ENCODE measurements at regions not wholly inside any gene's neighbourhood (a gene's known extent, or its start where the extent isn't known, plus 50 kb on each side); places are given as distances from the start of the nearest gene placed in this dataset.

DNA sequence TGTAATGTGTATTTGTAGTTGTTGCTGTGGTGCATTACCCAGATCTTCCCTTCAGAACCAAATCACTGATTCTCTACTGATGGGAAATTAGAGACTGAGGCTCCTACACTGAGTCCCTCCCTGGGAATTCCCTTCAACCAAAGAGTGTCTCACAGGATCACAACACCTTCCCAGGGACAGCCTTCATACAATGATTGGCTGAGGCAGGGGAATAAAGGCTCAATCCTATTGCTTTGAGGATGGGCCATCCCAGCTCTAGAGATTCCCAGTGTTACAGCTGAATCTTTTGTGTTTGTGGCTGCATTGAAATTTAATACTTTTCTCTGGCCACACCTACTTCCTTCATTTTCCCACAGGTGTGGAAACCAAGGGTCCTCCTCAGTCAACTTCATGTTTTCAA is 96.4 kb upstream of the ELL2 start:
- DNase-seq: no peak

DNA sequence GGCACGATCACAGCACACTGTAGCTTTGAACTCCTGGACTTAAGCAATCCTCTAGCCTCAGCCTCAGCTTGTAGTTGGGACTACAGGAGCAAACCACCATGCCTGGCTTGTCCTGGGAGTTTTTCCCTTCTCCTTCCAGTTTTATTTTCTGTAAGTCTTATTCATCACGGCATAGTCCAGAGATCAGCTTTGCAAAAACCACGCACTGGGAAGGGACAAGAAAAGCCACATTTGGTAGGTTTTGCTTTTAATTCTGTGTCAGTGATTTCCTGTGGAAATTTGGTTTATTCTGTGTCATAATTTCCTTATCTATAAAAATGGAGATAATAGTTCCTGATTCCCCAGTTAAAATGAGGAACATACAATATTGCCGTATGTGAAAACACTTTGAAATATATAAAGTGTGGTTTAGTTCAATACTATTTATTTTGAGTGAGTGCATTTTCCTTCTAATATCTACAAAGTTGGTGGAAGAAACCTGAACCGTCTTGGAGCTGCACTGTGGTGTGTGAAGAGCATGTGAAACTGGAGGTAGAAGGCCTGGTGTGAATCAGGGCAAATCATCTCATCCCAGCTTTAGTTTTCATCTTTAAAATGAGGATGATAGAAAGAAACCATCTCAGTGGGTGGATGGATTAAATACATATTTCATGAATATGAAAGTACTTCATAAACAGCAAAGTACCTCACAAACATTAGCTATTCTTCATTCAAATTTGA is 92.8 kb upstream of the ELL2 start:
- DNase-seq: no peak

DNA sequence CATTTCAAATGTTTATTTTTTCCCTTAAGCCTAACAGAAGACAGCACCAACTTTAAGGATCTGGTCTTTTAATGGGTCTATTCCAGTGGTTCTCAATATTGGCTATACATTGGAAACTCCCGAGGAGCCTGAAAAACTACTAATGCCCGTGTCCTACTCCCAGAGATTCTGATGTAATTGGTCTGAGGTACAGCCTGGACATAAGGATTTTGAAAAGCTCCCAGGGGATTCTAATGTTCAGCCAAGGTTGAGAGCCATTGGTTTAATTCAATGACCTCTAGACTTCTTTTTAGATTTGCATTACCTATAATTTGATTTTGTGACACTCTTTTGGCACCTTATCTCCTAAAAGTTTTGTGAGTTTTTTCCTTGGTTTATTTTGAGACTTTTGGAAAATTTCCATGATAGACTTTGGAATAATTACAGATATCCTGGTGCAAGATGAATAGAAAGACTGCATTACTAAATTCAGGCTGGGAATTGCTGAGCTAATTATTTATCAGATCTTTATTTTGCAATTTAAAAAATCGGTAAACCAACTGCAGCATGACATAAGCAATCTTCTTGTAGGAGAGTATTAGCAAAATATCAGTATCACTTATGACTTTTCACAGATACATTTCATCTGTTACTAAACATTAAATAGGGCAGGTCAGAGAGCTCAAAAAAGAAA is 91.5 kb upstream of the ELL2 start:
- DNase-seq: no peak

DNA sequence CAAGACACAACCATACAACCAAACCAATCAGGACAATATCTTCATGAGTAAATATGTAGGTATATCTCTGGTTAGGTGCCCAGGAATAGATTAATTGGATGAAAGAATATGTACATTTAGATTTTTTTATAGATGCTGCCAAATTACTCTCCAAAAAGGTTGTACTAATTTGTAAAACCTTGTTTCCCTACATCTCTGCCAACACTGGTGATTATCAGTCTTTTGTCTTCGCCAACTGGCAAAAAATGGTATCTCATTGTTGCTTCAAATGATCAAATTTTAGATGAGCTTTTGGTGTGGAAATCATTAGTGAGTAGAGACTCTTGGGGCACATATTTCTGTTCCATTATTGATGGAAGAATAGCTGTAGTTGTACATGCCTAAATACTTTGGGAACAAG is 90.7 kb upstream of the ELL2 start:
- DNase-seq: no peak

DNA sequence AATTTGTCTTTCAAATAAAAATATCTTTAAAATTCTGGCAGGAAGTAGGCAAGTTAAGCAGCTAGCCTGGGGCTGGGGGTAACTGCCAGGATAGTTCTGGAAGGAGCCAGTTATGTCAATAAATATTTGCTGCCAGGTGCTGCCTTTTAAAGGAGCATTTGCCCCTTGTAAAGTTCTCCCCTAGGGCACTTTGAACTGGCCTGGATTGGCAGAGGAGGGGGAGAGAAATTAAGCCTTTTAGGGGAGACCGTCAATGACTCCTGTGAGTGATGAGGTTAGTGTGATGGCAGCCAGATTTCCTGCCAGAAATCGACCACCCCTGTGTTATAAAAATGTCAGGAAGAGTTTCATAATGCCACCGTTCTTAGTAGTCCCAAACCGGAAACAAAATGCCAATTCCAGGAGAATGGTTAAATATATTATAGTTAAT is 89.8 kb upstream of the ELL2 start:
- no peak for DNase-seq

DNA sequence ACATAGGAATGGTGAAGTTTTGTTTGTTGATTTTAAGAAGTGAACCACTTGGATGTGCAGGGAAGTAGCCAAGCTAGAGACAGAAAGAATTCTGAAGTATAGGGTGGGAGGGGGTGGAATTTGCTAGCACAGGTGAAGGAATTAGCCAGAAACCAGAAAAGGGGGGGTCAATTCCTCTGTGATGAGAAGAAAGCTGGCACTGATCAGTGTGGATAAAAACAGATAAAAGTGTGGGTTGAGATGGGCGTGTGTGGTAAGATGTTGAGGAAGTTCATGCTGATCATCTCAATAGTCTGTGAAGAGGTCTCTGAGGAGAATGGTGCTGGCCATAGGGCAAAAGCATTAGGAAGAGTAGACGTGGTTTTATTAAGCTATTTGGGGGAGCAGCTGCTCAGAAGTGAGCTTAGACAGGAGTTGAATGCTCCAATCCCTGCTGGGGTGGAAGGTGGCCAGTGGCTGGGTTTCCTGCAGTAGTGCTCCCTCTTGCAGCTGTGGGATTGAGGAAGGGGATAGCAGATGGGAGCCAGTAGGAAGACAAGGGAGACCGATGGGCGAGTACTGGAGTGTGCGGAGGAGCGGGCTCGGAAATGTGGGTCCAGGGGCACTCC is 88.7 kb upstream of the ELL2 start:
- DNase-seq: no peak

DNA sequence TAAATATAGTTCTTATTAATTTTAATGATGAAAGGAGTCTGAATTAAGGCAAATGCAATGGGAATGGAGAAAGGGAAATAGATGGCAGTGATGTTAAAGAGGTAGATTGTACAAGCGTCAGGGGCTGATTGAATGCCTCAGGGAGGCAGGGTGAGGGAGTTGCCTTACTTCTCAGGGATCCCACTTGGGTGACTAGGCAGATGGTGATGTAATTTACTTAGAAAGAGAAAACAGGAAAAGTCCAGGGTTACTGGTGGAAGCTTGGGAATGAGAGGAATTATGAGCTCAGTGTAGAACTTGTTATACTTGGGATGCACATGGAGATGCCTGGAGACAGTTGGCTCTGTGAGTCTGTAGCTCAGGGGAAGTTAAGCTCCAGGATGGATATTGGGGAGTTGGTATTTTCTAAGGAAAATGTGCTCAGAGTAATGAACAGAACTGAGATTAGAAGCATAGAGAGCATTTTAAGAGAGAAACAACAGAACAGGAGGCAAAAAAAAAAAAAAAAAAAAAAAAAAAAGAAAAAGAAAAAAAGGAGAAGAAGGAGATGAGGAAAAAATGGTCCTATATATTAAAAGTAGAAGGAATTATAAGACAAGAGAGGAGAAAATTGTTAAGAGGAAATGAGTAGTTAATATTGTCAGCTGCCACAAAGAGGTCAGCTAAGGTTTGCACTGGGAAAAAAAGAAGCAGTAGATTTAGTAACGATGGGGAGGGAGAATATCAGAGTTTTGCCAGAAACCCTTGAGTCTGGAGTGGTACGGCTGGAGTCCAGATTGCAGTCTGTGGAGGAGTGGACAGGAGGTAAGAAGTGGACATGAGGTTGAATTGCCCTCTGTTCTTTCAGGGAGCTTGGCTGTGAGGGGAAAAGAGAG is 88.0 kb upstream of the ELL2 start:
- no peak for DNase-seq

DNA sequence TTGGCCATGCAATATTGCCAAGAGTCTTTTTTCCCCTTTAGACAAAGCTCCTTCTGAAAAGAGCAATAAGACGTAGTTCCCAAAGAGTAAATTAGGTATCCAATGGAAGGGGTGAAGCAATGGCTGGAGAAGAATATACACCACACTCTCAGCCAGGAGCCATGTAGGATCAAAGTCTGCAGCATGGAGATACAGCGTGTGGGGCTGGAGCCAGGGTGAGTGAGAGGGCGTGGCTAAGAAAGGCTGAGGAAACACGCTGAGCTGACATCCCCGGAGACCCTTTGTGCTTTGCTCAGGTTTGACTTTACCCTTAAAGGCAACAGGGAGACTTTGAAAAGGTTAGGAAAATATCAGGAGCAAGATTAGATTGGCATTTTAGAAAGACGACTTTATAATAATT is 87.1 kb upstream of the ELL2 start:
- DNase-seq: no peak

DNA sequence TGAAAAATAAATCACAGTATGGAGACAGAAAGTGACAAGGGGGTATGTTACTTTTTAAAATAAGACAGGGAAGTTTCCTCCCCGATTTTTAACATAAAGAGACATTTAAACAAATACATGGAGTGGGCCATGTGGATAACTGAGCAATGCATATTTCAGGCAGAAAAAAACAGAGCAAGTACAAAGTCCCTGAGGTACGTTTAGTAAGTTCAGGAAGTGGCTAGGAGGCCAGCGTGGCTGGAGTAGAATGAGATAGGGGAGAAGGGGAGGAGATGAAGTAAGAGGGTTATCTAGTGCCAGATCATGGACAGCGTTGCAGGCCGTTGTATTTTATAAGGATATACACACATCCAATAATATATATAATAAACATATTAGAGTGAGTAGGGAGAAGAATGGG is 84.2 kb upstream of the ELL2 start:
- DNase-seq: no peak

DNA sequence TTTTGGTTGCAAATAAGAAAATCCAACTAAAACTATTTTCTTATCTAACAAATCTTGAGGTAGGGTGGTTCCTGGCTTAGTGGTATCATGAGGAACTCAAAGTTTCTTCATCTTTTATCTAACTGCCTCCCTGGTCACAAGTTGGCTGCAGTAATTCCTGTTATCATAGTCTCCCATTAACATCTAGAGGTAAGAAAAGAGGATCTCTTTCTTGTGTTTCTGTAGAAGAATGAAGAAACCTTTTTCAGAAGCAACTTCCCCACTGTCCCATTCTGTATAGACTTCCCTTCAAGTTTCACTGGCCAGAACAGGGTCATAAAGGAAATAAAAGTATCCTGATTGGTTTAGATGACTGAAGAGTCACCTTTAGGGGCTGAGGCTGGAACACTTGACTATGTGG is 81.8 kb upstream of the ELL2 start:
- no peak for DNase-seq

DNA sequence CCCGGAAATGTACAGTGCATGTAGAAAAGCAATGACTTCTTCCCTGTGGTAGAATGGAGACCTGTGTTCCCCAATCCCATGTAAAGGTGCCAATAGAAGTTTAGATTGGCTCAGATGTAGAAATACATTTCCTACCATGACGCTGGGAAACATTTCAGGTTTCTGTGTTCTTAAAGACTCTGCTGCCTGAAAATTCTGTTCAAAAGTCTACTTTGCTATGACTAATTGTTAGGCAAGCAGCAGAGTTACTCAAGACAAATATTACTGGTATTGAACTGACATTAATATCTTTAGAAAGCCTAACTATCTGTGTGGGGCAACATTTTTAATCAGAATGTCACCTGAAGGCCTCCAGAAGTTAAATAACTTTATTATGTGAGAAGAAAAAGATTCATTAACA is 75.5 kb upstream of the ELL2 start:
- no peak for DNase-seq

DNA sequence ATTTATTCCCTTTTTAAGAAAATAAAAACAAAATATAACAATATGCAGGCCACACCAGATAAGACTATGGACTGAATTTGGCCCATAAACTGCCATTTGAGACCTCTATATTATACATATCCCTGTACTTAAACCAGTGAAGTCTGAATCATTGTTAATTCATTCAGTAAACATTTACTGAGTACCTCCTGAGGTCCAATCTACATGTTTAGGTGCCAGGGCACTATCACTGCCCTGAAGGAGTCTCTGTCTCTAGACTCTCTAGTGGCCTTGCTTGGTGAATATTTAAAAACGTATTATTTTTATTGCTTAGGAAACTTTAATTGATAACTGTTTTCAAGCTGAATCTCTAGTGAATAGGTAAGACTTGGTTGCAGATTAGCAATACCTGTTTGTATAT is 74.7 kb upstream of the ELL2 start:
- no peak for DNase-seq

DNA sequence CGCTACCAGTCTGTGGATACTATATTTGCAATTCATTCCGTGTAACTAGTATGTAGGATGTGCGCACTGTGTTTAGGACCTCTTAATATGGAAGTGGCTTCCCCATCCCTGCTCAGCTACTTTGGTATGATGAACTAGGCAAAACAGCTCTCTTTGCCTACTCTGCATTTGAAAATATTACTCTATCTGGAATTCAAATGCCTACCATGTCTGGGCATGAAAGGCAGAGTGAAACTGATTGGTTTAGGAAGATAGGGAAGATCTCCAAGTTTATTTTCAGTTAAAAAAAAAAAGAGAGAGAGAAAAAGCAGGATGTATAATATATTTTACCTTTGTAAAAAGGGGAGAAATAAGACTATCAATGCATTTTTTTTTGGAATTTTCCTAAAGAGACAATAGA is 74.1 kb upstream of the ELL2 start:
- no peak for DNase-seq

DNA sequence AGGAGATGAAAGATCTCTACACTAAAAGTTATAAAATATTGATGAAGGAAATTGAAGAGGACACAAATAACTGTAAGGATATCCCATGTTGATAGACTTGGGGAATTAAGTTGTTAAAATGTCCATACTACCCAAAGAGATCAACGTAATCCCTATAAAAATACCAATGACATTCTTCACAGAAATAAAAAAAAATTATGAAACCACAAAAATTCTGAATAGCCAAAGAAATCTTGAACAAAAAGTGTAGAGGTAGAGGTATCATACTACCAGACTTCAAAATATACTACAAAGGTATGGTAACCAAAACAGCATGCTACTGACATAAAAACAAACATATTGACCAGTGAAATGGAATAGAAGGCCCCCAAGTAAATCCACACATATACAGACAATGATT is 71.5 kb upstream of the ELL2 start:
- DNase-seq: no peak

DNA sequence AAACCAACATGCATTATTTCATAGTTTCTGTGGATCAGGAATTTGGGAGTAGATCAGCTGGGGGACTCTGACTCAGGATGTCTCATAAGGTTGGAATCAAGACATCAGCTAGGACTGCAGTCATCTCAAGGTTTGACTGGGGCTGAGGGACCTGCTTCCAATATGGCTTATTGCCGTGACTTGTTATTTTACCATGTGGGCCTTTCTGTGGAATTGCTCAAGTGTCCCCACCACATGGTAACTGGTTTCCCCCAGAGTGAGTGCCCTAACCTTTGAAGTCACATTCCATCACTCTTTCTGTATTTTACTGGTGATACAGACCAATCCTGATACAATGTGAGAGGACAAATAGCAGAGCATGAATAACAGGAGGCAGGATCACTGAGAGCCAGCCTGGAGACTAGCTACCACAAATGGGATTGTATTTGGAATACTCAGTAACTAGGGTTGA is 70.2 kb upstream of the ELL2 start:
- DNase-seq: no peak

DNA sequence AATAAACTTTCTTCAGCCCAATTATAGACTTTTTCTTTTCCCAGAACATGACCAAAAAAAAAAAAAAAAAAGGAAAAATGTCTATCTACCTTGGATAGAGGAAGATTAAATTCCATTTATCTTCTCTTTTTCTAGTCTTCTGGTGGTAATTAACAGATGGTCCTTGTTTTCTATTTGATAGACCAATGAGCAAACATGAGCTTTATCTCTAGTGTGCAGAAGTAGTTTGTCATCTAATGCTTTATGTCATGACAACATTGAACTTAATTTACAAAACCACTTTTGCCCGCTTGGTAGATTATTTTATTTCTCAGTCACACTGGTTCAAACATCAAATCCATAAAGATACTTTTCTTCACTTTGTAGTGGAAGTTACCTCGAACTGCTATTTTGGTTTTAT is 69.5 kb upstream of the ELL2 start:
- no peak for DNase-seq

DNA sequence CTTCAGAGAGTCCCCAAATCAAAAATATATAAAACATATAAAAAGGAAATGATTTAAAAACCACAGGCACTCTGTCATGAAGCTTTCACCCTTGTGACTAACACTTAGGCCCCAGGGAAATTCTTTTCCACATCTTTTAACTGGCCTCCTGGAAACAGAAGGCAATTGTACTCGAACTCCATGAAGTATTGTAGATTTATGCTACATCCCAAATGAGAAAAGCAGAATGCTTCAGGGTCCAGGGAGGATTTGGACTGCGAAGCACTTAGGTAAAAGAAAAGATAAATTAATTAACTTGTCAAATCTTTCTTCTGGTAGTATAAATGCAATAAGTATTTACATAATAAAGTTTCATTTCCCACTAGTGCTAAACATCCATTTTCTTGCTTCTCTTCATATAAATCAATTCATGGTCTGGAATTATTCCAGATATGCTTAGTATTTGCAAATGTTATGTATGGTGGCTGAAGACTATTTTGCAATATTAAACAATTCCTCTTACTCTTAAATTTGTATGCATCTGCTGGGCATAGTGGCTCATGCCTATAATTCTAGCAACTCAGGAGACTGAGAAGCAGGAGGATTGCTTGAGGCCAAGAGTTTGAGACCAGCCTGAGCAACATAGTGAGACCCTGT is 64.9 kb upstream of the ELL2 start:
- no peak for DNase-seq

DNA sequence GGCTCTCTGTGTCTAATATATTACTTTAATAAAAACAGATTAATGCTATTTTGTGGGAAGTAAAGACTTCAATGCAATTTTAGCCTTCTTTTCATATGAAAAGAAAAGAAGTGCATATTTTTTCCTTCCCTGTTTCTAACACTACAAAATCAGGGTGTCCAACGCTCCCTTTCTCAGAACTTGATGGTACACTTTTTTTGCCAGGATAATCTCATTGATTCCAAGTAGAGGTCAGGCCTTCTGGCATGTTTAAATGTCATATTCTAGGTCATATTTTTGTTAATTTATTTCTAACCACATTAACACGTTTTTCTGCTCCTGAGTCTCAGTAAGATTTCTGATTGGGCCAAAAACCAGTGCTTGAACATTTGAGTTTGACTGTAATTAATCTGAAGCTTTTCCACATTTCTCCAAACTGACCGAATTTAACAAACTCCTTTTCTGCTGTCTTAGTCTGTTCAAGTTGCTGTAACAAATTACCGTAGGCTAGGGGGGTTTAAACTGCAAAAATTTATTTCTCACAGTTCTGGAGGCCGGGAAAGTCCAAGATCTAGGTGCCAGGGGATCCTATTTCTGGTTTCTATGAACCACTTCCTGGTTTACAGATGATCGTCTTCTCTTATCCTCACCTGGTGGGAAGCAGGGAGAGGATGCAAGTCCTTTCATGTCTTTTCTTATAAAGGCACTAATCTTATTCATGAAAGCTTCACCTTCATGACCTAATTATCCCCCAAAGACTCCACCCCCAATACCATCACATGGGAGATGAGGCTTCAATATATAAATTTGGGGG is 63.2 kb upstream of the ELL2 start:
- no peak for DNase-seq

DNA sequence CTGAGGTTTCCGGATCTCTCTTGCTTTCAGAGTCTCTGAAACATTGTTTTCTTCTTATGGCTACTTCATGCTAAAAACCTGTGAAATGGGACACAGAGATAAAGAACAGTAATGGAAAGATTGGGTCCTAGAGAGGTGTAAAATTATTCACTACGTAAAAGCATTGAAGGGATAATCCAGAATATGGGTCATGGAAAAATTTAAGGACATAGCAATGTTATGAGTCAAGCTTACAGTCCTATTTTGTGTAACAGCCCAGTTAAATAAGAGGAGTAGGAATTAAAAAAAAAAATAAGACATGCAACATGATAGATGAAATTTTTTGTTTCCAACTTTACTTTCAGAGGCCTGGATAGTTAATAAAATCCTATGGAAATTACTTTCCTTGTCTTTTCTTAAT is 61.9 kb upstream of the ELL2 start:
- no peak for DNase-seq

DNA sequence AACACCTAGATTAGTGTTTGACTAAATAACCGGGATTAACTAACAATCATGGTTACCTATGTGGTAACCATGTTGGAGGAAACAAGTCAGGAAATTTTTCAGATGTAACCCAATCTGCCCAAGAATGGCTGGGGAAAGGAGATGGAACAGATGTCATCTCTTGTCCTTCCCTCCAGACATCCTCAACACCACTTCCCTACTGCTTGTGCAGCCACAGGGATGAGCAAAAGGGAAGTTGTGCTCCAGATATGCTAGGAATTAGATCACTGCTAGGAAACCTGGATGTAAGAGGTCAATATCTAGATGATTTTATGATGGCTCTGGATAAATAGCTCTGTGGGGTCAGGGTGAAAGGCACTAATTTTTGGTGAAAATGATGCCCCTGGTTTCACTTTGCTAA is 61.3 kb upstream of the ELL2 start:
- DNase-seq: no peak

DNA sequence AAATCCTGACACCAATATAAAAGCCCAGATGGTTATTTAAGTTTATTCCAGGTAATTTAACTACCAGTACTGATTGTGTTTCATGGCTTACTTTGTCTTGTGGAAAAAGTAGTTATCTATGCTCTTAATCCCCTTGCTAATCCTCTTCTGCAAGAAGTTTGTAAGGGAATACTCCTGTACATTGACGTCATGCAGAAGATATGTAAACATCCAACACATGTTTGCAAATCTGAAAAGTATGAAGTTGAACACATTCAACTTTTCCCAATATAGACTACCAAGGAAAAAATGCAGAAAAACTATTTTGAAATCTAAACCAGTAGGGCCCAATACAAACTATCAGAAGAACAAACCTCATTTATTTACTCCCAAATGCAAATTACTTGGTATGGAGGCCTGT is 56.3 kb upstream of the ELL2 start:
- no peak for DNase-seq

DNA sequence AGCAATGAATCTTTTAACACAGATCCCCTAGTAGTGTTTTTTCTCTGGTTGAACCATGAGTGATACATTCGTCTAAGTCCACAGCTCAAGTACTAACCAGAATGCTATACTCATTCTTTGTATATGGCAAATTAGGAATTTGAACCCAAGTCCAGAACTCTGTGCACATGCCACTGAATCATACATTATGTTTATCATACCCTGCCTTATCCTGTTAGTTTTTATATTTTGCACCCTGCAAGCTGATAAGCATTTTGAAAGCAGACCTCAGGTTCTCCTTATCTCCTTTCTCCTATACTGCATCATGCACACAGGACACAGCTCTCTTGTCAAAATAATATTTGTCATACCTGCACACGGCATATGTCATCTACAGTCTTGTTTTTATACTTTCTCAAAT is 54.6 kb upstream of the ELL2 start:
- no peak for DNase-seq

Measured in DMS79 (cell line).